A549 (cell line): ENCODE measurements at regions not wholly inside any gene's neighbourhood (a gene's known extent, or its start where the extent isn't known, plus 50 kb on each side); places are given as distances from the start of the nearest gene placed in this dataset.

Experiments
- ATAC-seq, 2 experiments: fragments of 200-7000 bp in 1 of 2; fragments of >200 bp in 1 of 2; cut with Nextera tagmentation in 1 of 2; cut with Tn5 transposase in 1 of 2; 3 replicates each; pipeline versions ENCODE4 v1.8.0 to v1.9.1; 2018 to 2020; ENCODE audit warnings: mild to moderate bottlenecking in 1 of 2, moderate library complexity in 1 of 2
- CTCF ChIA-PET: fragments of 300-600 bp; sonication (Branson Sonifier 250); formaldehyde crosslinking; extraction: SDS; loops from one replicate; lab custom pipeline; 2021; ENCODE audit warnings: antibody characterized with exemption, inconsistent platforms; lab: Yijun Ruan, JAX
- POLR2A ChIA-PET: fragments of 350-600 bp; formaldehyde crosslinking; extraction: SDS; loops from one replicate; lab custom pipeline; 2021; ENCODE audit warnings: antibody characterized with exemption, inconsistent platforms; lab: Yijun Ruan, JAX
- DNase-seq, 2 experiments: peaks; one replicate each; pipeline versions ENCODE4 v3.0.0 to v3.0.0-alpha.2; 2011 to 2016; ENCODE audit warnings: low read depth in 1 of 2, low spot score in 1 of 2
- FAIRE-seq: peaks from 2 replicates; lab custom pipeline; 2011; peaks lifted over from hg19 to GRCh38; lab: Jason Lieb, UNC
- H3K27ac ChIP-seq, 2 experiments: fragments of >200 bp; sonication (Bioruptor Twin); formaldehyde crosslinking; 3 replicates each; pipeline ENCODE4 v1.5.1; 2016 to 2017
- H3K4me1 ChIP-seq: fragments of >200 bp; sonication (Bioruptor Twin); formaldehyde crosslinking; 3 replicates; pipeline ENCODE4 v1.6.1; 2016
- H3K4me2 ChIP-seq: fragments of >200 bp; sonication (Bioruptor Twin); formaldehyde crosslinking; 3 replicates; pipeline ENCODE4 v1.6.1; 2016
- H3K4me3 ChIP-seq: fragments of >200 bp; sonication (Bioruptor Twin); formaldehyde crosslinking; 3 replicates; pipeline ENCODE4 v1.5.1; 2016
- H3K9me3 ChIP-seq: fragments of >200 bp; sonication (Bioruptor Twin); formaldehyde crosslinking; 3 replicates; pipeline ENCODE4 v1.6.1; 2016
- ATOH8 ChIP-seq: fragments of 250-450 bp; sonication (Bioruptor Pico); IDR thresholded peaks from 2 replicates; pipeline ENCODE4 v1.5.0; 2020; ENCODE audit warnings: low read depth, mild to moderate bottlenecking, moderate library complexity
- CBX8 ChIP-seq: fragments of 200-600 bp; sonication (generic); IDR thresholded peaks from 2 replicates; pipeline ENCODE4 v1.6.1; 2016
- CTCF ChIP-seq: fragments of >200 bp; sonication (Bioruptor Twin); formaldehyde crosslinking; IDR thresholded peaks from 3 replicates; pipeline ENCODE4 v1.5.1; 2016
- EHF ChIP-seq: fragments of 250-450 bp; sonication (Bioruptor Pico); IDR thresholded peaks from 2 replicates; pipeline ENCODE4 v1.5.0; 2020; ENCODE audit warnings: mild to moderate bottlenecking
- EHMT2 ChIP-seq: fragments of 200-600 bp; sonication (generic); IDR thresholded peaks from 2 replicates; pipeline ENCODE4 v1.6.1; 2016; ENCODE audit warnings: antibody characterized with exemption, low read depth, mild to moderate bottlenecking, moderate library complexity
- EP300 ChIP-seq, 2 experiments: fragments of >200 bp; sonication (Bioruptor Twin); formaldehyde crosslinking; IDR thresholded peaks; 2 replicates in 1 of 2; 3 replicates in 1 of 2; pipeline ENCODE4 v1.6.1; 2016 to 2017
- FOSL2 ChIP-seq, 2 experiments: fragments of 450-650 bp in 1 of 2; fragments of >200 bp in 1 of 2; sonication (Bioruptor Twin) in 1 of 2; formaldehyde crosslinking; IDR thresholded peaks; 2 replicates each; pipeline versions ENCODE4 v1.5.0 to v1.6.1; 2016 to 2020; ENCODE audit warnings: mild to moderate bottlenecking in 1 of 2, moderate library complexity in 1 of 2
- HES2 ChIP-seq: fragments of >200 bp; sonication (Bioruptor Twin); formaldehyde crosslinking; IDR thresholded peaks from 2 replicates; pipeline ENCODE4 v1.6.1; 2016
- JUN ChIP-seq, 2 experiments: fragments of >200 bp; sonication (Bioruptor Twin); formaldehyde crosslinking; IDR thresholded peaks; 2 replicates in 1 of 2; 3 replicates in 1 of 2; pipeline ENCODE4 v1.6.1; 2016 to 2017
- JUNB ChIP-seq: fragments of >200 bp; sonication (Bioruptor Twin); formaldehyde crosslinking; IDR thresholded peaks from 2 replicates; pipeline ENCODE4 v1.6.1; 2016
- KDM1A ChIP-seq: fragments of 200-600 bp; sonication (generic); IDR thresholded peaks from 2 replicates; pipeline ENCODE4 v1.6.1; 2016; ENCODE audit warnings: low read depth, mild to moderate bottlenecking
- MAFK ChIP-seq: fragments of 450-650 bp; IDR thresholded peaks from 2 replicates; pipeline ENCODE4 v1.6.1; 2014; ENCODE audit not compliant: partially characterized antibody
- MAX ChIP-seq: IDR thresholded peaks from 2 replicates; pipeline ENCODE4 v1.6.1; 2012
- NR3C1 ChIP-seq: fragments of >200 bp; sonication (Bioruptor Twin); formaldehyde crosslinking; IDR thresholded peaks from 3 replicates; pipeline ENCODE4 v1.6.1; 2017
- PBX3 ChIP-seq: IDR thresholded peaks from 2 replicates; pipeline ENCODE4 v1.6.1; 2012
- RAD21 ChIP-seq, 2 experiments: fragments of >200 bp in 1 of 2; sonication (Bioruptor Twin) in 1 of 2; formaldehyde crosslinking in 1 of 2; IDR thresholded peaks in 1 of 2; conservative IDR thresholded peaks in 1 of 2; 2 replicates in 1 of 2; 3 replicates in 1 of 2; pipeline ENCODE4 v1.6.1; 2012 to 2018; ENCODE audit warnings: inconsistent platforms in 1 of 2
- REST ChIP-seq: fragments of 200-600 bp; sonication (generic); IDR thresholded peaks from 2 replicates; pipeline ENCODE4 v1.6.1; 2016; ENCODE audit warnings: antibody characterized with exemption, mild to moderate bottlenecking, moderate library complexity
- SMC3 ChIP-seq: fragments of >200 bp; sonication (Bioruptor Twin); formaldehyde crosslinking; IDR thresholded peaks from 3 replicates; pipeline ENCODE4 v1.6.1; 2018; ENCODE audit warnings: inconsistent platforms
- TFCP2L1 ChIP-seq: fragments of 250-450 bp; sonication (Bioruptor Pico); IDR thresholded peaks from 2 replicates; pipeline ENCODE4 v1.5.0; 2021; ENCODE audit warnings: mild to moderate bottlenecking
- TP53 ChIP-seq: fragments of 250-450 bp; sonication (Bioruptor Pico); IDR thresholded peaks from 2 replicates; pipeline ENCODE4 v1.5.0; 2021; ENCODE audit warnings: mild to moderate bottlenecking, moderate library complexity
- ZFP36 ChIP-seq: fragments of 450-650 bp; IDR thresholded peaks from 2 replicates; pipeline ENCODE4 v1.6.1; 2014; ENCODE audit warnings: borderline replicate concordance; ENCODE audit not compliant: partially characterized antibody
- ZSCAN20 ChIP-seq: fragments of 250-450 bp; sonication (Bioruptor Pico); IDR thresholded peaks from 2 replicates; pipeline ENCODE4 v1.8.0; 2022; ENCODE audit warnings: mild to moderate bottlenecking, moderate library complexity
- WGBS: methylation state at CpG from one replicate; pipeline ENCODE4 v1.1.6; 2017; ENCODE audit errors: missing lambda C conversion rate; 5-methylcytosine and 5-hydroxymethylcytosine counted together

- Histone ChIP-seq H3K4me2 (no peak overlapping the region), H3K4me3 (no peak overlapping the region), H3K9me3 (0 out of 3 replicates have a peak, but pooled peaks cover 7% of the 10 kb centered on the region), H3K4me1 (no peaks in the 10 kb centered on the region), H3K27ac (no peak overlapping the region)
- WGBS = 10% methylated on average over 1 of the region's 1 CpG
- TF ChIP-seq EHF (CRISPR knock-in tag) = no peak
- TF ChIP-seq JUNB = no peak
- FAIRE-seq (no peak), DNase-seq (no peak), ATAC-seq (no peak)
- POLR2A ChIA-PET = no interaction called here
- CTCF ChIA-PET = interaction anchor here (1.3 kb wide), 1 partner anchor 20 kb away, joined by 3 read pairs; no protein-coding TSS in a partner anchor
Measured at GRCh38 chr16:79964104-79964503, 363.6 kb upstream of the MAF start.

- ATAC-seq = no peak
- CTCF ChIA-PET = interaction anchor here (1.2 kb wide), 1 partner anchor 11 kb away, joined by 3 read pairs; no protein-coding TSS in a partner anchor
Measured at GRCh38 chr16:79962962-79963361, 362.4 kb upstream of the MAF start.

More at GRCh38 chr16:79962962-79963361, 362.4 kb upstream of the MAF start:
- POLR2A ChIA-PET = no interaction called here
- Histone ChIP-seq H3K4me1 (no peaks in the 10 kb centered on the region), H3K4me3 (no peak overlapping the region), H3K27ac (no peak overlapping the region), H3K4me2 (no peak overlapping the region), H3K9me3 (0 out of 3 replicates have a peak, but pooled peaks cover 7% of the 10 kb centered on the region)
- DNase-seq (no peak), FAIRE-seq (no peak)
- TF ChIP-seq EP300 (IDR thresholded peaks at IDR 0.05) = no peak
- TF ChIP-seq PBX3 = no peak
- no peak for TF ChIP-seq ZSCAN20 (CRISPR knock-in tag)
- no peak for TF ChIP-seq MAFK
- no peak for TF ChIP-seq TFCP2L1 (CRISPR knock-in tag)
- no peak for TF ChIP-seq TP53 (CRISPR knock-in tag)
- TF ChIP-seq EHMT2 = no peak
- TF ChIP-seq JUN (IDR thresholded peaks at IDR 0.05) = no peak
- no peak for TF ChIP-seq REST
- no peak for TF ChIP-seq SMC3
- no peak for TF ChIP-seq CBX8
- no peak for TF ChIP-seq CTCF
- TF ChIP-seq ATOH8 (CRISPR knock-in tag) = no peak
- TF ChIP-seq MAX = no peak
- TF ChIP-seq ZFP36 = no peak
- TF ChIP-seq KDM1A = no peak
- TF ChIP-seq HES2 = no peak
- TF ChIP-seq FOSL2 (IDR thresholded peaks at IDR 0.05) = no peak
- TF ChIP-seq FOSL2 (CRISPR knock-in tag; IDR thresholded peaks at IDR 0.05) = no peak
- no peak for TF ChIP-seq NR3C1
- no peak for TF ChIP-seq RAD21 (conservative IDR thresholded peaks at IDR 0.05 in 1 of 2, IDR thresholded peaks at IDR 0.05 in 1 of 2)
- 36% methylated on average over 3 of the region's 3 CpGs for WGBS
